Esophagus (tissue), 2 donors: ENCODE measurements at regions not wholly inside any gene's neighbourhood (a gene's known extent, or its start where the extent isn't known, plus 50 kb on each side); places are given as distances from the start of the nearest gene placed in this dataset.
"Not testable (repeated sequence)": the region's sequence is repeated elsewhere in the genome, so short reads cannot be mapped to it uniquely, and the experiment has no call there.

Experiments
- H3K27ac ChIP-seq, 2 donors: one replicate each; pipeline ENCODE4 v1.5.1; 2013; ENCODE audit warnings: low read depth in 2 of 2, mild to moderate bottlenecking in 2 of 2, inconsistent platforms in 1 of 2, low read length in 1 of 2, moderate library complexity in 1 of 2
- H3K27me3 ChIP-seq, 2 donors: one replicate each; pipeline ENCODE4 v1.6.1; 2013; ENCODE audit warnings: low read length in 2 of 2, control low read depth in 1 of 2, mild to moderate bottlenecking in 1 of 2; ENCODE audit not compliant: insufficient read depth in 2 of 2, control insufficient read depth in 1 of 2
- H3K36me3 ChIP-seq, 2 donors: one replicate each; pipeline ENCODE4 v1.6.1; 2013; ENCODE audit warnings: low read length in 1 of 2; ENCODE audit not compliant: control insufficient read depth in 2 of 2, insufficient read depth in 2 of 2
- H3K4me1 ChIP-seq, 2 donors: one replicate each; pipeline ENCODE4 v1.6.1; 2013; ENCODE audit warnings: low read length in 1 of 2; ENCODE audit not compliant: control insufficient read depth in 2 of 2, insufficient read depth in 2 of 2
- H3K4me3 ChIP-seq, 2 donors: one replicate each; pipeline ENCODE4 v1.5.1; 2013; ENCODE audit warnings: low read length in 2 of 2, mild to moderate bottlenecking in 2 of 2, low read depth in 1 of 2, moderate library complexity in 1 of 2
- H3K9me3 ChIP-seq, 2 donors: one replicate each; pipeline ENCODE4 v1.6.1; 2013; ENCODE audit warnings: mild to moderate bottlenecking in 2 of 2, low read depth in 1 of 2, low read length in 1 of 2, moderate library complexity in 1 of 2; ENCODE audit not compliant: control insufficient read depth in 2 of 2, insufficient read depth in 1 of 2
- WGBS, 2 donors: extraction: QIAGEN DNeasy Blood & Tissue Kit; methylation state at CpG; one replicate each; pipeline ENCODE4 v1.1.7; 2013; 5-methylcytosine and 5-hydroxymethylcytosine counted together
- donor health status: healthy with polysubstance abuse.
- donor health status: Bipolar disorder and iron deficiency.

GRCh38 chr13:54591540-54591939 lies 1562.9 kb downstream of the OLFM4 start:
- no peak overlapping the region for H3K4me3 ChIP-seq
- no peak overlapping the region for H3K27ac ChIP-seq
- H3K9me3 ChIP-seq = no peaks in the 10 kb centered on the region
- WGBS, 2 donors = 50 to 57% methylated on average over 3 of the region's 3 CpGs
- H3K36me3 ChIP-seq = no peaks in the 10 kb centered on the region
- no peaks in the 10 kb centered on the region for H3K4me1 ChIP-seq
- no peaks in the 10 kb centered on the region for H3K27me3 ChIP-seq

- Histone ChIP-seq H3K9me3 (no peaks in the 10 kb centered on the region), H3K27ac (no peak overlapping the region), H3K36me3 (no peaks in the 10 kb centered on the region), H3K4me1 (no peaks in the 10 kb centered on the region), H3K4me3 (no peak overlapping the region), H3K27me3 (no peaks in the 10 kb centered on the region)
- WGBS, 2 donors = 93% methylated on average over 2 of the region's 2 CpGs
Measured at GRCh38 chr13:54592201-54592600, 1563.6 kb downstream of the OLFM4 start.

GRCh38 chr13:54593504-54593903 lies 1564.9 kb downstream of the OLFM4 start:
- Histone ChIP-seq H3K4me3 (no peak overlapping the region), H3K36me3 (no peaks in the 10 kb centered on the region), H3K27me3 (no peaks in the 10 kb centered on the region), H3K27ac (no peak overlapping the region), H3K4me1 (no peaks in the 10 kb centered on the region), H3K9me3 (no peaks in the 10 kb centered on the region)
- 96 to 97% methylated on average over 3 of the region's 3 CpGs for WGBS, 2 donors

- Histone ChIP-seq H3K4me1 (no peaks in the 10 kb centered on the region), H3K27ac (no peak overlapping the region), H3K9me3 (no peaks in the 10 kb centered on the region), H3K27me3 (no peaks in the 10 kb centered on the region), H3K36me3 (no peaks in the 10 kb centered on the region), H3K4me3 (no peak overlapping the region)
- 89 to 90% methylated on average over 4 of the region's 4 CpGs for WGBS, 2 donors
Measured at GRCh38 chr13:54597540-54598088, 1569.0 kb downstream of the OLFM4 start.

- Histone ChIP-seq H3K27ac (no peak overlapping the region), H3K9me3 (no peaks in the 10 kb centered on the region), H3K4me3 (no peak overlapping the region), H3K36me3 (no peaks in the 10 kb centered on the region), H3K27me3 (no peaks in the 10 kb centered on the region), H3K4me1 (no peaks in the 10 kb centered on the region)
- WGBS, 2 donors = 21 to 32% methylated on average over 1 of the region's 1 CpG
Measured at GRCh38 chr13:54599413-54599812, 1570.8 kb downstream of the OLFM4 start.

- 68 to 77% methylated on average over 1 of the region's 1 CpG for WGBS, 2 donors
- Histone ChIP-seq H3K36me3 (no peaks in the 10 kb centered on the region), H3K27me3 (no peaks in the 10 kb centered on the region), H3K4me1 (no peaks in the 10 kb centered on the region), H3K9me3 (no peaks in the 10 kb centered on the region), H3K27ac (no peak overlapping the region), H3K4me3 (no peak overlapping the region)
Measured at GRCh38 chr13:54606944-54607343, 1578.3 kb downstream of the OLFM4 start.

GRCh38 chr13:54607421-54607820 lies 1578.8 kb downstream of the OLFM4 start:
- no peaks in the 10 kb centered on the region for H3K36me3 ChIP-seq

GRCh38 chr13:54611390-54611789 lies 1582.8 kb downstream of the OLFM4 start:
- no peaks in the 10 kb centered on the region for H3K9me3 ChIP-seq
- H3K4me1 ChIP-seq = no peaks in the 10 kb centered on the region
- H3K27ac ChIP-seq = no peak overlapping the region
- H3K4me3 ChIP-seq = no peak overlapping the region
- 64 to 74% methylated on average over 5 of the region's 5 CpGs for WGBS, 2 donors
- no peaks in the 10 kb centered on the region for H3K36me3 ChIP-seq
- no peaks in the 10 kb centered on the region for H3K27me3 ChIP-seq

More at GRCh38 chr13:54607421-54607820, 1578.8 kb downstream of the OLFM4 start:
- Histone ChIP-seq H3K27me3 (no peaks in the 10 kb centered on the region), H3K27ac (no peak overlapping the region), H3K4me1 (no peaks in the 10 kb centered on the region), H3K4me3 (no peak overlapping the region), H3K9me3 (no peaks in the 10 kb centered on the region)

- H3K27ac ChIP-seq = no peak overlapping the region
- WGBS, 2 donors = 74 to 83% methylated on average over 5 of the region's 5 CpGs
- no peaks in the 10 kb centered on the region for H3K9me3 ChIP-seq
- H3K4me1 ChIP-seq = no peaks in the 10 kb centered on the region
- H3K36me3 ChIP-seq = no peaks in the 10 kb centered on the region
- H3K27me3 ChIP-seq = no peaks in the 10 kb centered on the region
- no peak overlapping the region for H3K4me3 ChIP-seq
Measured at GRCh38 chr13:54614726-54615125, 1586.1 kb downstream of the OLFM4 start.

- H3K36me3 ChIP-seq = not testable (repeated sequence)
- WGBS, 2 donors = 97 to 100% methylated on average over 1 of the region's 1 CpG
Measured at GRCh38 chr13:54626504-54626903, 1597.9 kb downstream of the OLFM4 start.

More at GRCh38 chr13:54626504-54626903, 1597.9 kb downstream of the OLFM4 start:
- not testable (repeated sequence) for H3K9me3 ChIP-seq, H3K27me3 ChIP-seq, H3K4me1 ChIP-seq, H3K4me3 ChIP-seq, H3K27ac ChIP-seq
